Ovary (tissue), 7 donors: ENCODE measurements at regions not wholly inside any gene's neighbourhood (a gene's known extent, or its start where the extent isn't known, plus 50 kb on each side); places are given as distances from the start of the nearest gene placed in this dataset.

Experiments
- DNase-seq, 5 donors: peaks; one replicate each; pipeline ENCODE4 v3.0.0-alpha.2; 2019 to 2020
- H3K27ac ChIP-seq, 2 donors: fragments of 200-600 bp; one replicate each; pipeline versions ENCODE4 v1.5.1 to v1.8.0; 2019 to 2022
- H3K27me3 ChIP-seq: fragments of 200-600 bp; one replicate; pipeline ENCODE4 v1.8.0; 2022
- H3K36me3 ChIP-seq: fragments of 200-600 bp; sonication (generic); one replicate; pipeline ENCODE4 v1.5.1; 2019
- H3K4me1 ChIP-seq: one replicate; pipeline ENCODE4 v1.8.1; 2013; ENCODE audit warnings: mild to moderate bottlenecking, moderate library complexity; ENCODE audit not compliant: insufficient read depth
- H3K4me3 ChIP-seq: fragments of 200-600 bp; sonication (generic); one replicate; pipeline ENCODE4 v1.5.1; 2017
- H3K9me3 ChIP-seq, 2 donors: fragments of 200-600 bp in 1 of 2; sonication (generic) in 1 of 2; one replicate each; pipeline versions ENCODE4 v1.5.1 to v1.8.1; 2013 to 2019; ENCODE audit warnings: mild to moderate bottlenecking in 1 of 2, moderate library complexity in 1 of 2
- CTCF ChIP-seq, 3 donors: fragments of 450-650 bp in 2 of 3; fragments of 200-600 bp in 1 of 3; IDR thresholded peaks; one replicate each; pipeline versions ENCODE4 v1.5.1 to v1.8.0; 2016 to 2022; ENCODE audit warnings: antibody characterized with exemption in 3 of 3, mild to moderate bottlenecking in 1 of 3
- EP300 ChIP-seq: sonication (generic); formaldehyde crosslinking; IDR thresholded peaks from one replicate; pipeline ENCODE4 v1.6.1; 2017; ENCODE audit warnings: antibody characterized with exemption
- POLR2A ChIP-seq: fragments of 450-650 bp; IDR thresholded peaks from one replicate; pipeline ENCODE4 v1.6.1; 2017; ENCODE audit warnings: antibody characterized with exemption, mild to moderate bottlenecking, moderate library complexity
- WGBS, 3 donors: extraction: QIAGEN DNeasy Blood & Tissue Kit in 1 of 3; methylation state at CpG; one replicate each; pipeline versions ENCODE4 v1.1.5 to v1.1.7; 2013 to 2017; 5-methylcytosine and 5-hydroxymethylcytosine counted together
- intact Hi-C, 4 donors: fragments of 100-400 bp; cut with DNase I; formaldehyde crosslinking; loops; one replicate each; pipeline versions ENCODE4 v1.11.0 to v1.15.1; 2022 to 2023
- donor health status: DM: no; HTN: no; CAD: no; lungs with moderate emphysema.
- donor health status: DM: no; HTN: no; CAD: no.
- donor health status: Bipolar disorder and iron deficiency.
- donor health status: DM: no; HTN: no; CAD: no.
- donor health status: DM: yes; HTN: yes; CAD: no.

GRCh38 chr3:144777906-144778305 lies 806.3 kb downstream of the DIPK2A start:
- Histone ChIP-seq H3K27me3 (no peaks in the 10 kb centered on the region), H3K36me3 (no peaks in the 10 kb centered on the region), H3K27ac (no peak overlapping the region), H3K9me3 (no peaks in the 10 kb centered on the region), H3K4me1 (no peaks in the 10 kb centered on the region), H3K4me3 (no peak overlapping the region)
- whole genome bisulfite sequencing, 3 donors: 74 to 81% (median 78%) methylated on average over 2 of the region's 2 CpGs
- TF ChIP-seq EP300 (no peak), CTCF (IDR thresholded peaks at IDR 0.05) (no peak), POLR2A (no peak)
- intact Hi-C loops: no loop called here
- DNase-seq: no peak

- Histone ChIP-seq H3K9me3 (no peaks in the 10 kb centered on the region), H3K4me3 (no peak overlapping the region), H3K4me1 (no peaks in the 10 kb centered on the region), H3K36me3 (no peaks in the 10 kb centered on the region), H3K27ac (no peak overlapping the region), H3K27me3 (no peaks in the 10 kb centered on the region)
- TF ChIP-seq CTCF (IDR thresholded peaks at IDR 0.05) (no peak), POLR2A (no peak), EP300 (no peak)
- intact Hi-C loops: no loop called here
- DNase-seq: no peak
- WGBS, 3 donors: 95 to 97% (median 97%) methylated on average over 8 to 10 of the region's 10 CpGs
These were observed 819.4 kb downstream of the DIPK2A start for GRCh38 chr3:144791034-144791433.

DNA sequence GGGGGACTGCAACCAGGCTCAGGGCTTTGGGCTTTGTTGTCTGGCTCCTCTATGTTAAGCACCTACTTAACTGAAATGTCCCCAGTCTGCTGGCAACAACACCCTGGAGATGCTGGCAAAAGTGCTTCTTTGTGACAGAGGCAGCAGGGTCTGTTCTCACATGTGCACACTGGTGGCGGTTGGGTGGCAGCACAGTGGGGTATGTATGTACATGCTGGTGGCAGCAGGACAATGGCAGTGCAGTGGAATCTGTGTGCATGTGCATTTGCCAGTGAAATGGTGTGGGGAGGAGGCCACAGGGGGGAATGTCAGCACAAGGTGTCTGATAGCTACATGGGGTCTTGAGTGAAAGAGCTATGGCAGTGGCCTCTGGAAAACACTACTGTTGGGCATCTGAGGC lies 830.3 kb downstream of the DIPK2A start:
- intact Hi-C loops: no loop called here
- Histone ChIP-seq H3K4me3 (no peak overlapping the region), H3K4me1 (no peaks in the 10 kb centered on the region), H3K27me3 (no peaks in the 10 kb centered on the region), H3K36me3 (no peaks in the 10 kb centered on the region), H3K27ac (no peak overlapping the region), H3K9me3 (no peaks in the 10 kb centered on the region)
- 96 to 100% (median 96%) methylated on average over 1 of the region's 1 CpG for WGBS, 3 donors
- no peak for TF ChIP-seq POLR2A
- no peak for TF ChIP-seq CTCF (IDR thresholded peaks at IDR 0.05)
- no peak for TF ChIP-seq EP300
- no peak for DNase-seq

DNA sequence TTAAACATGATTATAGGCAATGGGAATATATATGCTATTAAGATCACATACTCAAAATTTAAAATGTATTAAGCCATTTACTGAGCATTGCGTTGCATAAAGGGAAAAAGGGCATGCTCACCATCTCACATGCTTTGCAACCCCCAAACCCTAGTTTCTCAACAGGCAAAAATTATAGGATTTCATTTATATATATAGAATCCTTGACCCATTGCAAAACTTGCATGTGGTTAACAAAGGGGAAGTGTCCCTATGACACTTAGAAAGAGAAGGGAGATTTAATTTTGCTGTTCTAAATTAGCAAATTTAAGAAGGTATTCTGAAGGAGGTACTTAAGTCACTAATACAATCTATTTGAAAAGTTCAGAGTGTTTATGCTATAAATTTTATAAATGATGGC lies 837.8 kb downstream of the DIPK2A start:
- no peak for DNase-seq
- Histone ChIP-seq H3K27me3 (no peaks in the 10 kb centered on the region), H3K4me3 (no peak overlapping the region), H3K9me3 (no peaks in the 10 kb centered on the region), H3K27ac (no peak overlapping the region), H3K36me3 (no peaks in the 10 kb centered on the region), H3K4me1 (no peaks in the 10 kb centered on the region)
- no peak for TF ChIP-seq POLR2A
- TF ChIP-seq EP300: no peak
- TF ChIP-seq CTCF (IDR thresholded peaks at IDR 0.05): no peak
- 89 to 100% (median 97%) methylated on average over 1 of the region's 1 CpG for WGBS, 3 donors
- intact Hi-C loops: no loop called here

DNA sequence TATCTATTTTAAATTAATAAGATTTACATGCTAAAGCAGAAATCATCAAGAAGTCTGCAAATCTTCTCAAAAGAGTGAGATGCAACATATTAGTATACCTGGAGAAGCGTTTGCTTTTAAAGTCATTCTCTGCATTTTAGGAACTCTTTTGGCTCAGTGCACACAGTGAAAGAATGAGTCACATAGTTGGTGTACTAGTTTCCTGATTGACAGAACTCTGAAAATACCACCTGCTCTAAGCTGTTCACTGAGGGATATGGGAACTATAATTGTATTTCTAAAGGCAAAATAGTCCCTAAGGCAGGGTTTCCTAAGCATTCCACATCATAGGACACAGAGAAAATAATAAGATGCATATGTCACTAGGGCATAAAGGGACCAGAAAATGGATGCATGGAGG lies 838.5 kb downstream of the DIPK2A start:
- Histone ChIP-seq H3K9me3 (no peaks in the 10 kb centered on the region), H3K36me3 (no peaks in the 10 kb centered on the region), H3K4me3 (no peak overlapping the region), H3K27me3 (no peaks in the 10 kb centered on the region), H3K27ac (no peak overlapping the region), H3K4me1 (no peaks in the 10 kb centered on the region)
- 81 to 93% (median 82%) methylated on average over 1 of the region's 1 CpG for WGBS, 3 donors
- intact Hi-C loops: no loop called here
- no peak for TF ChIP-seq EP300
- TF ChIP-seq CTCF (IDR thresholded peaks at IDR 0.05): no peak
- no peak for TF ChIP-seq POLR2A
- DNase-seq: no peak
